ENCODE measurements at regions not wholly inside any gene's neighbourhood (a gene's known extent, or its start where the extent isn't known, plus 50 kb on each side); places are given as distances from the start of the nearest gene placed in this dataset.

GRCh38 chr5:72709341-72709740, 107.1 kb upstream of the TNPO1 start:
- TF ChIP-seq CTCF (IDR thresholded peaks at IDR 0.05) (no peak), POLR2A (IDR thresholded peaks at IDR 0.05) (no peak)
